CD14-positive monocyte (primary cell): ENCODE measurements at regions not wholly inside any gene's neighbourhood (a gene's known extent, or its start where the extent isn't known, plus 50 kb on each side); places are given as distances from the start of the nearest gene placed in this dataset.
"Not testable (repeated sequence)": the region's sequence is repeated elsewhere in the genome, so short reads cannot be mapped to it uniquely, and the experiment has no call there.

Experiments used
- DNase-seq, 3 donors: peaks; one replicate each; pipeline ENCODE4 v3.0.0-alpha.2; 2011 to 2022
- H2AFZ ChIP-seq: 2 replicates; pipeline ENCODE4 v1.6.0; 2012; ENCODE audit warnings: mild to moderate bottlenecking, low read depth, low read length, inconsistent platforms; ENCODE audit not compliant: insufficient read depth, poor library complexity, severe bottlenecking
- H3K27ac ChIP-seq, 2 donors: 1 replicate in 1 of 2; 2 replicates in 1 of 2; pipeline ENCODE4 v1.5.1; 2012 to 2013; ENCODE audit warnings: low read length in 2 of 2, control low read depth in 1 of 2, inconsistent platforms in 1 of 2, low read depth in 1 of 2, mild to moderate bottlenecking in 1 of 2
- H3K27me3 ChIP-seq, 2 donors: one replicate each; pipeline versions ENCODE4 v1.6.0 to v1.6.1; 2011 to 2013; ENCODE audit warnings: low read length in 2 of 2; ENCODE audit not compliant: control insufficient read depth in 2 of 2, insufficient read depth in 2 of 2
- H3K36me3 ChIP-seq, 2 donors: replicated peaks in 1 of 2; 1 replicate in 1 of 2; 2 replicates in 1 of 2; pipeline versions ENCODE4 v1.5.1 to v1.6.1; 2012 to 2013; ENCODE audit warnings: low read length in 2 of 2, control low read depth in 1 of 2, inconsistent platforms in 1 of 2, mild to moderate bottlenecking in 1 of 2; ENCODE audit not compliant: insufficient read depth in 2 of 2, control insufficient read depth in 1 of 2
- H3K4me1 ChIP-seq, 2 donors: 1 replicate in 1 of 2; 2 replicates in 1 of 2; pipeline versions ENCODE4 v1.5.1 to v1.6.1; 2012 to 2013; ENCODE audit warnings: low read length in 2 of 2, control low read depth in 1 of 2, inconsistent platforms in 1 of 2, mild to moderate bottlenecking in 1 of 2, moderate library complexity in 1 of 2; ENCODE audit not compliant: insufficient read depth in 2 of 2, control insufficient read depth in 1 of 2
- H3K4me2 ChIP-seq: replicated peaks from 2 replicates; pipeline ENCODE3; 2012; ENCODE audit warnings: low read length, moderate library complexity, mild to moderate bottlenecking; ENCODE audit not compliant: poor library complexity, severe bottlenecking; ENCODE audit errors: extremely low read depth
- H3K4me3 ChIP-seq, 3 experiments: fragments of 200-600 bp in 1 of 3; sonication (generic) in 1 of 3; replicated peaks in 1 of 3; 1 replicate in 2 of 3; 2 replicates in 1 of 3; pipeline ENCODE4 v1.5.1; 2011 to 2013; ENCODE audit warnings: low read length in 3 of 3, mild to moderate bottlenecking in 3 of 3, control low read depth in 2 of 3, low read depth in 2 of 3, inconsistent platforms in 1 of 3, moderate library complexity in 1 of 3
- H3K79me2 ChIP-seq: 2 replicates; pipeline ENCODE4 v1.6.0; 2012; ENCODE audit warnings: mild to moderate bottlenecking, control low read depth, inconsistent platforms, low read length, moderate library complexity; ENCODE audit not compliant: insufficient read depth
- H3K9ac ChIP-seq: 2 replicates; pipeline ENCODE4 v1.6.0; 2017; ENCODE audit warnings: low read length, mild to moderate bottlenecking; ENCODE audit not compliant: insufficient read depth, poor library complexity, severe bottlenecking
- H3K9me3 ChIP-seq, 2 donors: replicated peaks in 1 of 2; 1 replicate in 1 of 2; 2 replicates in 1 of 2; pipeline versions ENCODE4 v1.5.1 to v1.6.1; 2012 to 2013; ENCODE audit warnings: low read length in 2 of 2, control low read depth in 1 of 2; ENCODE audit not compliant: control insufficient read depth in 1 of 2, insufficient read depth in 1 of 2
- H4K20me1 ChIP-seq: 2 replicates; pipeline ENCODE4 v1.6.0; 2012; ENCODE audit warnings: mild to moderate bottlenecking, low read length, control low read depth, moderate library complexity; ENCODE audit not compliant: insufficient read depth
- H3K27ac Mint-ChIP-seq, 7 donors: one replicate each; pipeline ENCODE4 v1.8.0; 2020; ENCODE audit warnings: mild to moderate bottlenecking in 7 of 7, mixed read lengths in 7 of 7, moderate library complexity in 6 of 7, inconsistent platforms in 2 of 7
- H3K27me3 Mint-ChIP-seq, 3 donors: one replicate each; pipeline ENCODE4 v1.8.0; 2021 to 2022; ENCODE audit warnings: low read depth in 3 of 3, mild to moderate bottlenecking in 3 of 3, mixed read lengths in 3 of 3, moderate library complexity in 3 of 3, inconsistent platforms in 1 of 3
- H3K36me3 Mint-ChIP-seq, 2 donors: one replicate each; pipeline ENCODE4 v1.8.0; 2020; ENCODE audit warnings: mixed read lengths in 2 of 2, inconsistent platforms in 1 of 2, mild to moderate bottlenecking in 1 of 2
- H3K4me1 Mint-ChIP-seq: one replicate; pipeline ENCODE4 v1.8.0; 2020; ENCODE audit warnings: mild to moderate bottlenecking, mixed read lengths
- H3K4me3 Mint-ChIP-seq, 2 donors: one replicate each; pipeline ENCODE4 v1.8.0; 2020; ENCODE audit warnings: mild to moderate bottlenecking in 2 of 2, mixed read lengths in 2 of 2, moderate library complexity in 1 of 2
- H3K9me3 Mint-ChIP-seq, 7 donors: one replicate each; pipeline ENCODE4 v1.8.0; 2020 to 2022; ENCODE audit warnings: mixed read lengths in 7 of 7, mild to moderate bottlenecking in 6 of 7, moderate library complexity in 6 of 7, inconsistent platforms in 2 of 7
- WGBS: methylation state at CpG from one replicate; pipeline ENCODE4 v1.1.5; 2013; ENCODE audit warnings: missing lambda C conversion rate; ENCODE audit not compliant: insufficient coverage; 5-methylcytosine and 5-hydroxymethylcytosine counted together
- intact Hi-C, 2 donors: fragments of 100-400 bp; cut with micrococcal nuclease; formaldehyde crosslinking; loops; one replicate each; pipeline versions ENCODE4 v1.15.0 to v1.15.1; 2023
- TF ChIP-seq, protein P1 (sequence below): fragments of 200-600 bp; IDR thresholded peaks from one replicate; pipeline ENCODE4 v1.8.0; 2022; ENCODE audit warnings: antibody characterized with exemption, mild to moderate bottlenecking

DNA sequence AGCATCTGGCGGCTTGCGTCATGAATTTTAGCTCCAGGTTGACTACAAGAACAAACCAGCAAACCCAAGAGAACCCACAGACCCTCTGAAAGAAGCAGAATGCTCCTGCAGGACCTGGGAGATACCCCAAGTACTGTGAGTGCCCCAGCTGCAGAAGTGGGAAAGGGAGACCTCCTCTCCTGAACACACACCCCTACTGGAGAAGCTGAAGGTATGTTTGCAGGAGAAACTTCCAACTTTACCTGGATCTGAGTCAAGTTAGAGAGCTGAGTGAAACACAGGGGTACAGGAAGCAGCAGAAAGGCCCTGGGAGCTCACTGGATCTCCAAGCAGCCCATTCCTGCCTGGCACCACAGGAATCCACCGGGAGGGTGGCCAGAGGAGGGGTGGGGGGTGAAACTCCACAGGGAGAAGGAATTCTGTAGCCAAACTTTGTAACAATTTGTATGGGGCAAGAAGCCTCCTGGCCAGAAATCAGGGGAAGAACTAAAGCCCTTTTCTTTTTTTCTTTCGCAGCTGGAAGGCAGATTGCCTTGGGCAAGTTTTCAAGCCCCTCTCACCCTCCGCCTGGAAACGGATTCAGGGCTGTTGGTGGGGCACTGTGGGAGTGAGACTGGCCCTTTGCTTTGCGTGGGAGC is 576.2 kb downstream of the BNC2 start:
- peaks cover 20% of the 10 kb centered on the region for H3K4me1 Mint-ChIP-seq
- no peak for DNase-seq
- intact Hi-C loops: no loop called here
- H3K36me3 Mint-ChIP-seq: no peaks in the 10 kb centered on the region
- no peaks in the 10 kb centered on the region for H3K9me3 ChIP-seq
- H3K27ac ChIP-seq: no peak overlapping the region
- no peak overlapping the region for H3K27ac Mint-ChIP-seq
- H3K27me3 ChIP-seq: no peaks in the 10 kb centered on the region
- H3K27me3 Mint-ChIP-seq: peaks cover 0 to 9% (median 4%) of the 10 kb centered on the region in 3 donors
- no peak overlapping the region for H3K4me3 ChIP-seq
- H2AFZ ChIP-seq: no peak overlapping the region
- H3K4me3 Mint-ChIP-seq: no peak overlapping the region
- H3K9ac ChIP-seq: no peak overlapping the region
- H4K20me1 ChIP-seq: no peaks in the 10 kb centered on the region
- peaks cover 9 to 29% (median 19%) of the 10 kb centered on the region in 7 donors for H3K9me3 Mint-ChIP-seq
- TF ChIP-seq, protein P1, sequence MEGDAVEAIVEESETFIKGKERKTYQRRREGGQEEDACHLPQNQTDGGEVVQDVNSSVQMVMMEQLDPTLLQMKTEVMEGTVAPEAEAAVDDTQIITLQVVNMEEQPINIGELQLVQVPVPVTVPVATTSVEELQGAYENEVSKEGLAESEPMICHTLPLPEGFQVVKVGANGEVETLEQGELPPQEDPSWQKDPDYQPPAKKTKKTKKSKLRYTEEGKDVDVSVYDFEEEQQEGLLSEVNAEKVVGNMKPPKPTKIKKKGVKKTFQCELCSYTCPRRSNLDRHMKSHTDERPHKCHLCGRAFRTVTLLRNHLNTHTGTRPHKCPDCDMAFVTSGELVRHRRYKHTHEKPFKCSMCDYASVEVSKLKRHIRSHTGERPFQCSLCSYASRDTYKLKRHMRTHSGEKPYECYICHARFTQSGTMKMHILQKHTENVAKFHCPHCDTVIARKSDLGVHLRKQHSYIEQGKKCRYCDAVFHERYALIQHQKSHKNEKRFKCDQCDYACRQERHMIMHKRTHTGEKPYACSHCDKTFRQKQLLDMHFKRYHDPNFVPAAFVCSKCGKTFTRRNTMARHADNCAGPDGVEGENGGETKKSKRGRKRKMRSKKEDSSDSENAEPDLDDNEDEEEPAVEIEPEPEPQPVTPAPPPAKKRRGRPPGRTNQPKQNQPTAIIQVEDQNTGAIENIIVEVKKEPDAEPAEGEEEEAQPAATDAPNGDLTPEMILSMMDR: no peak
- no peaks in the 10 kb centered on the region for H3K36me3 ChIP-seq
- H3K4me2 ChIP-seq: no peak overlapping the region
- H3K4me1 ChIP-seq: peaks cover 17 to 18% of the 10 kb centered on the region in 2 donors
- 100% methylated on average over 2 of the region's 7 CpGs for WGBS
- H3K79me2 ChIP-seq: no peaks in the 10 kb centered on the region

DNA sequence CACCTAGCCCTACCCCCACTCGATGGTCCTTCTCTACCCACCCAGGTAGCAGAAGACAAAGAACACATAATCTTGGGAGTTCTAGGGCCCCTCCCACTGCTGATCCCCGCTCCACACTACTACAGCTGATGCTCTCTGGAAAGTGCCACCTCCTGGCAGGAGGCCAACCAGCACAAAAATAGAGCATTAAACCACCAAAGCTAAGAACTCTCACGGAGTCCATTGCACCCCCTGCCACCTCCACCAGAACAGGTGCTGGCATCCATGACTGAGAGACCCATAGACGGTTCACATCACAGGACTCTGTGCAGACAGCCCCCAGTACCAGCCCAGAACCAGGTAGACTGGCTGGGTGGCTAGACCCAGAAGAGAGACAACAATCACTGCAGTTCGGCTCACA is 575.5 kb downstream of the BNC2 start:
- H2AFZ ChIP-seq, H3K27me3 ChIP-seq, DNase-seq, H4K20me1 ChIP-seq, H3K36me3 Mint-ChIP-seq, intact Hi-C loops, H3K4me2 ChIP-seq, H3K27me3 Mint-ChIP-seq, H3K9ac ChIP-seq, H3K79me2 ChIP-seq, H3K4me3 ChIP-seq, H3K36me3 ChIP-seq, H3K27ac ChIP-seq, H3K9me3 ChIP-seq, H3K4me3 Mint-ChIP-seq: not testable (repeated sequence)
- H3K4me1 ChIP-seq: peaks cover 10 to 11% of the 10 kb centered on the region in 2 donors
- H3K27ac Mint-ChIP-seq: peak overlapping the region in 2 of 7 donors; percentile 27 to 73
- 97% methylated on average over 3 of the region's 5 CpGs for WGBS
- peaks cover 13% of the 10 kb centered on the region for H3K4me1 Mint-ChIP-seq
- H3K9me3 Mint-ChIP-seq: peaks cover 9 to 29% (median 20%) of the 10 kb centered on the region in 7 donors

DNA sequence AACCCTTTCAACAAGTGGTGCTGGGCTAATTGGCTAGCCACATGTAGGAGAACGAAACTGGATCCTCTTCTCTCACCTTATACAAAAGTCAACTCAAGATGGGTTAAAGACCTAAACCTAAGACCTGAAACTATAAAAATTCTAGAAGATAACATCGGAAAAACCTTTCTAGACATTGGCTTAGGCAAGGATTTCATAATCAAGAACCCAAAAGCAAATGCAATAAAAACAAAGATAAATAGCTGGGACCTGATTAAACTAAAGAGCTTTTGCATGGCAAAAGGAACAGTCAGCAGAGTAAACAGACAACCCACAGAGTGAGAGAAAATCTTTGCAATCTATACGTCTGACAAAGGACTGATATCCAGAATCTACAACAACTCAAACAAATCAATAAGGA is 571.1 kb downstream of the BNC2 start:
- H3K4me1 ChIP-seq, H3K4me3 ChIP-seq, DNase-seq, H3K27ac ChIP-seq, H3K79me2 ChIP-seq, H3K27ac Mint-ChIP-seq, H2AFZ ChIP-seq, intact Hi-C loops, H3K27me3 ChIP-seq, H3K4me3 Mint-ChIP-seq, H3K4me2 ChIP-seq, H3K9me3 ChIP-seq, H3K9ac ChIP-seq, H3K4me1 Mint-ChIP-seq, H3K36me3 Mint-ChIP-seq, H3K27me3 Mint-ChIP-seq, H3K36me3 ChIP-seq, H4K20me1 ChIP-seq: not testable (repeated sequence)
- peaks cover 7 to 26% (median 18%) of the 10 kb centered on the region in 7 donors for H3K9me3 Mint-ChIP-seq
- WGBS: no CpG with 5 or more reads among the region's 3 CpGs
